ENCODE measurements at regions not wholly inside any gene's neighbourhood (a gene's known extent, or its start where the extent isn't known, plus 50 kb on each side); places are given as distances from the start of the nearest gene placed in this dataset.

- Mint-ChIP-seq H3K4me3 (no peak overlapping the region), H3K36me3 (ENCODE audit: low read depth) (no peaks in the 10 kb centered on the region), H3K27me3 (peaks cover 7% of the 10 kb centered on the region), H3K4me1 (no peaks in the 10 kb centered on the region), H3K27ac (no peak overlapping the region), H3K9me3 (peaks cover 4% of the 10 kb centered on the region)
- ATAC-seq (replicated peaks) = no peak
Measured at GRCh38 chr6:164916087-164916486, 393.3 kb downstream of the C6orf118 start.

DNA sequence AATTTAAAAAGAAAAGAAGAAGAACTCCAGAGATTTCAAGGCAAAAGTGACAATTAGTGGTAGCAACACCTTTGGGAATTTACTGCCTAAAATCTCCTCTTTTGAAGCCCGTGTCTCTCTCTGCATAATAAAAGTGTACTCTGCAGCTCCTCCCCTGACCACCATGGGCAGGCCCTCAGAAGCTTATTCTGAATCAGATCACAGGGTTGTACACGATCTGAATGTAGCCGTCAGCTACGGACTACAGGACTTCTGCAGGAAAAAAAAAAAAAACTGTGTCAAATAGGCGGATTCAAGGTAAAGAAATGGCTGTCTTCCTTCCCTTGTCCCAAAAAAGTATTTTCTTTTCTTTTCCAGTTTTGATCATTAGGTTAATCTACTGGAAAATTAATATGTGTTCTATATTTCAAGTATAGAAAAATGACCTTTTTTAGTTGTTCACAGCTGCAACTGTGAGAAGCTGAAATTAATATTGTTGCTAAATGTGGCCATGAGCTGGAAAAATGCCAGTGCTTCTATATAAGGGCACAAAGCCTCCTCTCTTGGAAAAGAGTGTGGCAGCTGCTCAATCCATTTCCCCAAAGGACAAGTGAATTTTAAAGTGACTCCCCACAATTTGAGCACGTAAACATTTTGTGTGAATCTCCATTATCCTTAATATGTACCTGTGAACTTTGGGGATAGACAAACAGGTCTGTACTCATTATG, 397.4 kb downstream of the C6orf118 start:
- no peaks in the 10 kb centered on the region for H3K36me3 Mint-ChIP-seq (ENCODE audit: low read depth)
- H3K27ac Mint-ChIP-seq = no peak overlapping the region
- peaks cover 7% of the 10 kb centered on the region for H3K27me3 Mint-ChIP-seq
- H3K9me3 Mint-ChIP-seq = no peaks in the 10 kb centered on the region
- no peak overlapping the region for H3K4me3 Mint-ChIP-seq
- H3K4me1 Mint-ChIP-seq = no peaks in the 10 kb centered on the region
- ATAC-seq (replicated peaks) = no peak

DNA sequence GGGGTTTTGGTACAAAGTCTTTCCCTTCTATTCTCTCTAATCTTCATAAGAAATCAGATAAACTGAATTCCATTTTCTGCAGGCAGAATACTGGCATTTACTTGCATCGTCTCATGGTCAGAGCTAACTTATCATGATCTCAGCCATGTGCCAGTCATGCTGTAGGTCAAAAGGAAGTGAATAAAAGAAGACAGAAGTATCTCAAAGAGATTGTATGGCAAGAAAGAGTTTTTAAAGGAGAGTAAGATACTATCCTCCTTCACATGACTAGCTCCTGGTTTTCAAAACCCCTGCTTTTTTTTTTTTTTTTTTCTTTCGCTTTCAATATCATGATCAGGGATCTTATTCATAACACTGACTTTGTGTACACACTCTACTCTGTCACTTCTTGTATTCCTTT, 398.3 kb downstream of the C6orf118 start:
- Mint-ChIP-seq H3K4me1 (no peaks in the 10 kb centered on the region), H3K36me3 (ENCODE audit: low read depth) (no peaks in the 10 kb centered on the region), H3K9me3 (no peaks in the 10 kb centered on the region), H3K27ac (no peak overlapping the region), H3K4me3 (no peak overlapping the region), H3K27me3 (peaks cover 7% of the 10 kb centered on the region)
- no peak for ATAC-seq (replicated peaks)

- Mint-ChIP-seq H3K27ac (no peak overlapping the region), H3K9me3 (no peaks in the 10 kb centered on the region), H3K27me3 (no peaks in the 10 kb centered on the region), H3K4me3 (no peak overlapping the region), H3K36me3 (ENCODE audit: low read depth) (no peaks in the 10 kb centered on the region), H3K4me1 (no peaks in the 10 kb centered on the region)
- no peak for ATAC-seq (replicated peaks)
Measured at GRCh38 chr6:164906766-164907165, 402.6 kb downstream of the C6orf118 start.

DNA sequence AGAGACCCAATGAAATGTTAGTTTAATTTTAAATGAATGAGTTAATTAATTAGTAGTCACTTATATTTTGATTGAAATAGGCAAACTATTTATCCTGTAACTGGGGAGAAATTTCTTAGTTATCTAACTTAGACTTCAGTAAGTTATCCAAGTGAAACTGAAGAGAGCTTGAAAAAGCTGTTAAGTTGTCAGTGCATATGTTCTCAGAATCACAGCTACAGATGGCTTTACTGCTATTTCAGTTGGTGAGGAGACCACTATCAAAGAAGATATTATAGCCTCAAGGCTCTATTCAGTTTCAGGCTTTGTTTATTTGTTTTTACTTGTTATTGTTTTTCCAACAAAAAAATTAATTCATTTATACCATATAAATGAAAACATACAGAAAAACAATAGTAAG, 404.1 kb downstream of the C6orf118 start:
- Mint-ChIP-seq H3K27ac (no peak overlapping the region), H3K36me3 (ENCODE audit: low read depth) (no peaks in the 10 kb centered on the region), H3K27me3 (no peaks in the 10 kb centered on the region), H3K9me3 (no peaks in the 10 kb centered on the region), H3K4me3 (no peak overlapping the region), H3K4me1 (no peaks in the 10 kb centered on the region)
- ATAC-seq (replicated peaks) = no peak

DNA sequence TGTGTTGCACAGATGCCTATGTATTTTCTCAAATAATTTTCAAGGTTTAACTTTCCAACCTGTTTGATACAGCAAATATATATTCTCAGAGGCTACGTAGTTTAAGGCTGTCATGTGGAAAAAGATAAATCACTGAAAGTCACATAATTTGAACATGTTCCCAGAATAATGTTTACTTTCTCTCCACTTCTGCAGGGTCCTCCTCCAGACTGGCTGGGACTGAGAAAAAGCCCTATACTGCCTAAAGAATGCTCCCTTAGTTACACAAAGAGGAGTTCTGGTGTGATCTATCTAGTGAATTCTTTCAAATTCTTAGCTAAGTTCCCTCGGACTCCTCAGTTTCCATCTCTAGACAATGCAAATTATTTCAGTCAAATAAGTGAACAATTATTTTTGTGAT, 411.0 kb downstream of the C6orf118 start:
- H3K36me3 Mint-ChIP-seq (ENCODE audit: low read depth) = no peaks in the 10 kb centered on the region
- no peaks in the 10 kb centered on the region for H3K27me3 Mint-ChIP-seq
- H3K4me1 Mint-ChIP-seq = no peaks in the 10 kb centered on the region
- H3K9me3 Mint-ChIP-seq = peaks cover 28% of the 10 kb centered on the region
- no peak overlapping the region for H3K4me3 Mint-ChIP-seq
- no peak for ATAC-seq (replicated peaks)
- H3K27ac Mint-ChIP-seq = no peak overlapping the region

GRCh38 chr6:164897523-164898235, 411.7 kb downstream of the C6orf118 start:
- Mint-ChIP-seq H3K9me3 (peaks cover 28% of the 10 kb centered on the region), H3K27me3 (no peaks in the 10 kb centered on the region), H3K27ac (no peak overlapping the region), H3K4me3 (no peak overlapping the region), H3K4me1 (no peaks in the 10 kb centered on the region), H3K36me3 (ENCODE audit: low read depth) (no peaks in the 10 kb centered on the region)
- no peak for ATAC-seq (replicated peaks)

- no peaks in the 10 kb centered on the region for H3K36me3 Mint-ChIP-seq (ENCODE audit: low read depth)
- H3K27me3 Mint-ChIP-seq = no peaks in the 10 kb centered on the region
- no peak overlapping the region for H3K4me3 Mint-ChIP-seq
- ATAC-seq (replicated peaks) = no peak
- H3K4me1 Mint-ChIP-seq = no peaks in the 10 kb centered on the region
- H3K27ac Mint-ChIP-seq = no peak overlapping the region
- H3K9me3 Mint-ChIP-seq = peaks cover 14% of the 10 kb centered on the region
Measured at GRCh38 chr6:164889980-164890379, 419.4 kb downstream of the C6orf118 start.

DNA sequence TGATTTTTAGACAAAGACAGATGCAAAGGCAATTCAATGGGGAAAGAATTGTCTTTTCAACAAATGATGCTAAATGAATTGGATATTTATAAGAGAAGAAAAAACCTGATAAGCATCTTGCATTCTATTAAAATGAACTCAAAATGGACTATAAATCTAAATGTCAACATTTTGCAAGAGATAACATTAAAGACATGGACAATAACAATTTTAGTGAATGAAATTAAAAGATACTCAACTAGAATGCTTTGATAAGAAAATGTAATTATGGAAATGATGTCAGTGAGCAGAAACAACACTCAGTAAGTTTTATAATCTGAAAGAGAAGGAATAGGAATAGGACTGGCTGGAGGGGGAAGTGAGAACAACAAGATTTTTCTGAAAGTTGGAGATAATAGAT, 421.7 kb downstream of the C6orf118 start:
- H3K4me3 Mint-ChIP-seq = no peak overlapping the region
- no peaks in the 10 kb centered on the region for H3K36me3 Mint-ChIP-seq (ENCODE audit: low read depth)
- H3K27ac Mint-ChIP-seq = no peak overlapping the region
- H3K4me1 Mint-ChIP-seq = no peaks in the 10 kb centered on the region
- no peak for ATAC-seq (replicated peaks)
- H3K9me3 Mint-ChIP-seq = peaks cover 7% of the 10 kb centered on the region
- no peaks in the 10 kb centered on the region for H3K27me3 Mint-ChIP-seq

DNA sequence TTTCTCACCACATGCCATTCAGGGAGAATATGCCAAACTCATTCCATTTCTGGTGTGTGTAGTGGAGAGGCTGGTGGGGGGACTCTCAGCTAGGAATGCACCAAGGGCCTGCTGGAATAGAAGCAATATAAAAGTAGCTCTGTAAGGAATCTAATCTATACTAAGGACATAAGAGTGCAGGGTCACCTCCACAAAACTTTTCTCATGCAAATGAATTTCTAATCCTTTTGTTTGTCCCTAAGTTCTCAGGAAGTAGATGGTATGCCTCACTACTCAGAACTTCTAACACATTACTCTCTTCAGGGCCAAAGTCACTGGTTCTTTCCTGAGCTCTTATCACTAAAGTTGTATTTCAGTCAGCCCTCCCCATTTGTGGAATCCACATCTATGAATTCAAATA, 427.2 kb downstream of the C6orf118 start:
- no peaks in the 10 kb centered on the region for H3K4me1 Mint-ChIP-seq
- no peak overlapping the region for H3K27ac Mint-ChIP-seq
- H3K4me3 Mint-ChIP-seq = no peak overlapping the region
- no peak for ATAC-seq (replicated peaks)
- no peaks in the 10 kb centered on the region for H3K27me3 Mint-ChIP-seq
- peaks cover 4% of the 10 kb centered on the region for H3K9me3 Mint-ChIP-seq
- H3K36me3 Mint-ChIP-seq (ENCODE audit: low read depth) = no peaks in the 10 kb centered on the region

DNA sequence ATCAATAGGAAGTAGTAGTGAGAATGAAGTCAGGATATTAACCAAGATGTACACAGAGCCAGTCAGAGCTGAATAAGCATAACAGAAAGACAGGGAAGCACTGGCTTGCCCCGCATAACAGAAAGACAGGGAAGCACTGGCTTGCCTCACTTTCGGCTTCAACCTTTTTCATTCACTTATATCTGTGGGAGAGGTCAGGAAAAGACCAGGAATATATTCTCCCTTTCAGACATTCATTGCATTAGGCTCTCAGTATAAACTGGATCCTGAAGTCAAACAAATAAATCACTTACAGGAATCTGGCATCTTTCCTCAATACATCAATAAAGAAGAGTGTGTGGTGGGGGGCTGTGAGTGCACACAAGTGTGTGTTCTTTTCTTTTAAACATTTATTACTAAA, 437.6 kb downstream of the C6orf118 start:
- ATAC-seq (replicated peaks) = no peak
- H3K9me3 Mint-ChIP-seq = peaks cover 13% of the 10 kb centered on the region
- H3K4me3 Mint-ChIP-seq = no peak overlapping the region
- H3K27ac Mint-ChIP-seq = no peak overlapping the region
- H3K36me3 Mint-ChIP-seq (ENCODE audit: low read depth) = no peaks in the 10 kb centered on the region
- no peaks in the 10 kb centered on the region for H3K27me3 Mint-ChIP-seq
- H3K4me1 Mint-ChIP-seq = no peaks in the 10 kb centered on the region

- H3K9me3 Mint-ChIP-seq = peaks cover 20% of the 10 kb centered on the region
- no peaks in the 10 kb centered on the region for H3K36me3 Mint-ChIP-seq (ENCODE audit: low read depth)
- ATAC-seq (replicated peaks) = no peak
- no peak overlapping the region for H3K27ac Mint-ChIP-seq
- no peaks in the 10 kb centered on the region for H3K27me3 Mint-ChIP-seq
- no peak overlapping the region for H3K4me3 Mint-ChIP-seq
- H3K4me1 Mint-ChIP-seq = no peaks in the 10 kb centered on the region
Measured at GRCh38 chr6:164870164-164870563, 439.2 kb downstream of the C6orf118 start.

GRCh38 chr6:164861967-164862366, 447.4 kb downstream of the C6orf118 start:
- Mint-ChIP-seq H3K9me3 (peaks cover 13% of the 10 kb centered on the region), H3K4me3 (no peak overlapping the region), H3K27ac (no peak overlapping the region), H3K4me1 (no peaks in the 10 kb centered on the region), H3K36me3 (ENCODE audit: low read depth) (no peaks in the 10 kb centered on the region), H3K27me3 (no peaks in the 10 kb centered on the region)
- no peak for ATAC-seq (replicated peaks)

DNA sequence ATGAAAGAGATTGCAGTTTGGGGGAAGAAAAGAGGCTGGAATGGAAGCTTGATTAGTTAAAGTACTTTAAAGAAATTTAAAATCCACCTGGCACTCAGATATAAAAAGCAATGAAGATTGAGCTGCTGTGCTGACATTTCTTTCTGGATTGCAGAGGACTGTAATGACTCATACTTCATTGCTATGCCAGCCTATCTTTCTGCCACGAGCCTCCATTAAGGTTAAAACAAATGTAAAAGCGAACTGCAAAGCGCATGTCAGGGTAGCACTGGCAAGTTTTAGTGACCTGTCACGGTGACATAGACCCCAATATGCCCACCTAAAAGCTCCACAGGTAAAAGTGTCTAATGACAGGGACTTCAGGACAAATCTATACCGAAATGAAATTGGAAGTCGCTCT, 449.6 kb downstream of the C6orf118 start:
- no peaks in the 10 kb centered on the region for H3K4me1 Mint-ChIP-seq
- no peaks in the 10 kb centered on the region for H3K27me3 Mint-ChIP-seq
- no peak for ATAC-seq (replicated peaks)
- H3K27ac Mint-ChIP-seq = no peak overlapping the region
- peaks cover 4% of the 10 kb centered on the region for H3K9me3 Mint-ChIP-seq
- no peaks in the 10 kb centered on the region for H3K36me3 Mint-ChIP-seq (ENCODE audit: low read depth)
- H3K4me3 Mint-ChIP-seq = no peak overlapping the region

DNA sequence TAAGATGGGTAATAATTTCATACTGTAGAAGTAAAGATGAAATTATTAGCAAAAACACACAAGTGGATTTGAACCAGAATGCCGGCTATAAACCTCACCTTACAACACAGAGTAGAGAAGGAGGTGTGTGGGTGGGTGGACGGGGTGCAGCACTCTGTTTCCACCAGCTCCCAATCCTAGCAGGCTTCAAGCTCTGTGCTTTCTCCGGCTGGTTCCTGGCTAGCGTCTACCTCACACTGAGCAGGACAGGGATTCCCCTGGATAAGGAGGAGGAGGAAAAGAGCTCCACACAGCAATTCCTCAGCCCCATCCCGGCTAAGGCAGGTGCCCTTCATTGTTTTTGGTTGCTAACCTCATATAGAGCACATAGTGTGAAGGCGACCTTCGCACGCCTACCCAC, 453.3 kb downstream of the C6orf118 start:
- no peaks in the 10 kb centered on the region for H3K36me3 Mint-ChIP-seq (ENCODE audit: low read depth)
- no peak for ATAC-seq (replicated peaks)
- H3K4me3 Mint-ChIP-seq = no peak overlapping the region
- no peaks in the 10 kb centered on the region for H3K4me1 Mint-ChIP-seq
- no peaks in the 10 kb centered on the region for H3K9me3 Mint-ChIP-seq
- no peak overlapping the region for H3K27ac Mint-ChIP-seq
- no peaks in the 10 kb centered on the region for H3K27me3 Mint-ChIP-seq
